Stimulated activated naive CD8-positive, alpha-beta T cell treated with anti-CD3 and anti-CD28 coated beads, Interleukin-15, Interleukin-2, amounts not matched to agents 100 ng/mL and 50 ng/mL, for 24 hours (primary cell): ENCODE measurements at regions not wholly inside any gene's neighbourhood (a gene's known extent, or its start where the extent isn't known, plus 50 kb on each side); places are given as distances from the start of the nearest gene placed in this dataset.
A peak's percentile ranks its signal among the peaks of the same experiment; 100 is the strongest.

Experiments
- H3K27ac Mint-ChIP-seq: one replicate; pipeline ENCODE4 v1.8.0; 2021; ENCODE audit warnings: mild to moderate bottlenecking, mixed read lengths
- H3K27me3 Mint-ChIP-seq: one replicate; pipeline ENCODE4 v1.8.0; 2021; ENCODE audit warnings: mixed read lengths
- H3K36me3 Mint-ChIP-seq: one replicate; pipeline ENCODE4 v1.8.0; 2021; ENCODE audit warnings: low read depth, mixed read lengths
- H3K4me1 Mint-ChIP-seq: one replicate; pipeline ENCODE4 v1.8.0; 2021; ENCODE audit warnings: low read depth, mixed read lengths
- H3K4me3 Mint-ChIP-seq: one replicate; pipeline ENCODE4 v1.8.0; 2021; ENCODE audit warnings: mild to moderate bottlenecking, mixed read lengths
- H3K9me3 Mint-ChIP-seq: one replicate; pipeline ENCODE4 v1.8.0; 2021; ENCODE audit warnings: mixed read lengths

GRCh38 chr13:39894586-39894985 is 239.1 kb downstream of the COG6 start:
- Mint-ChIP-seq H3K4me3 (no peak overlapping the region), H3K27me3 (no peaks in the 10 kb centered on the region), H3K4me1 (peaks cover 25% of the 10 kb centered on the region), H3K36me3 (no peaks in the 10 kb centered on the region), H3K9me3 (no peaks in the 10 kb centered on the region), H3K27ac (no peak overlapping the region)

- H3K27me3 Mint-ChIP-seq: no peaks in the 10 kb centered on the region
- H3K9me3 Mint-ChIP-seq: no peaks in the 10 kb centered on the region
- H3K36me3 Mint-ChIP-seq: no peaks in the 10 kb centered on the region
- no peak overlapping the region for H3K4me3 Mint-ChIP-seq
- peaks cover 25% of the 10 kb centered on the region for H3K4me1 Mint-ChIP-seq
- no peak overlapping the region for H3K27ac Mint-ChIP-seq
These were observed 239.8 kb downstream of the COG6 start for GRCh38 chr13:39895254-39895653.

DNA sequence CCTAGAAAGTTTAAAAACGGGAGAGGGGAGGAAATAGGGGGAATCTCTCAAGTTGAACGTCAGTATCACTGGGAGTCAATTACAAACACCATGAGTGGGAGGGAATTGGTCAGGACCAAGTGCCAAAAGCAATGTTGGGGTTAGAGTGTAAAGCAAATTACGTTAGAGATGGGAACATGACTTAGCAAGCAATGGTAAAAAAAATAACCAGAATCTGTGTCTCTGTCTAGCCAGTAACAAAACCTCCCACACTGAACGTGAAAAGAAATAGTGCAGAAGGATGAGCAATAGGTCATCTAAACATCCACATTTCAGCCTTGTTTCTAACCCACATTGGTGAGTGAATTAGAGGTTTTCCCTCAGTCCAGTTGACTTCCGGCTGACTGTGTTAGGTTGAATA is 242.2 kb downstream of the COG6 start:
- H3K4me1 Mint-ChIP-seq: peaks cover 8% of the 10 kb centered on the region
- H3K27ac Mint-ChIP-seq: peak overlapping the region; percentile 5
- no peak overlapping the region for H3K4me3 Mint-ChIP-seq
- no peaks in the 10 kb centered on the region for H3K27me3 Mint-ChIP-seq
- no peaks in the 10 kb centered on the region for H3K36me3 Mint-ChIP-seq
- H3K9me3 Mint-ChIP-seq: no peaks in the 10 kb centered on the region

DNA sequence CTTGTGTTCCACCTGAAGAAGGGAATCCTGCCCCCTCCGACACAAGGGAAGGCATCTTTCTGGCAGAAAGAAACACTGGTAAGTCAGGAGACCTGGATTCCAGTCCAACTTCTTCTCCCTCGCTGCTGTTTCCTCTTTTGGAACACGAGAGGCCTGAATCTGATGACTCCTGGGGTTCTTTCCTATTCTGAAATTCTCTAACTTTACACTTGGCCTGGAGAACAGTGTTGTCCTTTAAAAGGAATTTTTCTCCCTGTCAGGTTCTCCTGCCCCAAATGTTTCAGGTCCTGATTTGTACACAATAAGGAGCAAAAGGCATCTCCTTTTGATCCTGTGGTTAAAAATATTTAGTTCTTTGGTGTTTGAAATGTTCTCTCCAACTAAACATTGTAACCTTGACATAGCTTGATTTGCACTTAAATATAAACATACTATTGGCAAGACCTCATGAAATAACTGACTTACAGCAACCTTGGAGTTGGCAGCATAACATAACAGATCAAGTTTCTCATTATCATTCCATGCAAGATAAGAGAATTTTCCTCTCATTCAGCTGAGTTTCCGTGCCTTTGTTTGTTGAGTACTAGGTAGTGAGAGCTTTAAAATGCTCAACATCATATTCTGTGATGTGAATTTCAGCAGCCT is 244.8 kb downstream of the COG6 start:
- H3K27ac Mint-ChIP-seq: no peak overlapping the region
- no peaks in the 10 kb centered on the region for H3K36me3 Mint-ChIP-seq
- no peak overlapping the region for H3K4me3 Mint-ChIP-seq
- no peaks in the 10 kb centered on the region for H3K27me3 Mint-ChIP-seq
- H3K9me3 Mint-ChIP-seq: no peaks in the 10 kb centered on the region
- H3K4me1 Mint-ChIP-seq: no peaks in the 10 kb centered on the region

- H3K36me3 Mint-ChIP-seq: no peaks in the 10 kb centered on the region
- no peak overlapping the region for H3K4me3 Mint-ChIP-seq
- no peaks in the 10 kb centered on the region for H3K9me3 Mint-ChIP-seq
- no peak overlapping the region for H3K27ac Mint-ChIP-seq
- H3K27me3 Mint-ChIP-seq: no peaks in the 10 kb centered on the region
- no peaks in the 10 kb centered on the region for H3K4me1 Mint-ChIP-seq
These were observed 249.5 kb downstream of the COG6 start for GRCh38 chr13:39904959-39905358.

DNA sequence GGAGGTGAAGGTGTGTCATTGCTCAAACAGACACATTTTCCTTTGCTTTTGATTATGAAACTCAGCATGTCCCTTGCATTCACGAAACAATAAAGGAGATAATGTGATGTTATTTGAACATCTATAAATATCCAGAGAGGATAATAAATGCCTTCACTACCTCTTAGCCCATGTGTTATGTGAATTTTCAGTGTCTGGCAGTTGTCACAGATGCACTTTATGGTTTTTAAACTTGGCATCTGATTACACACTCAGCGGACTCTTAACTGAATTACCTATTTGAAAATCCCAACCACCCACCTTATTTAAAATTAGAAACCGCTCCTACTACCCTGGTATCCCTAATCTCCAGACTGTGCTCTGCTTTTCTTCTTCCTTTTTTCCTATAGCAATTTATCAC is 254.2 kb downstream of the COG6 start:
- H3K9me3 Mint-ChIP-seq: no peaks in the 10 kb centered on the region
- H3K4me1 Mint-ChIP-seq: peaks cover 20% of the 10 kb centered on the region
- H3K36me3 Mint-ChIP-seq: no peaks in the 10 kb centered on the region
- no peaks in the 10 kb centered on the region for H3K27me3 Mint-ChIP-seq
- no peak overlapping the region for H3K4me3 Mint-ChIP-seq
- H3K27ac Mint-ChIP-seq: no peak overlapping the region

DNA sequence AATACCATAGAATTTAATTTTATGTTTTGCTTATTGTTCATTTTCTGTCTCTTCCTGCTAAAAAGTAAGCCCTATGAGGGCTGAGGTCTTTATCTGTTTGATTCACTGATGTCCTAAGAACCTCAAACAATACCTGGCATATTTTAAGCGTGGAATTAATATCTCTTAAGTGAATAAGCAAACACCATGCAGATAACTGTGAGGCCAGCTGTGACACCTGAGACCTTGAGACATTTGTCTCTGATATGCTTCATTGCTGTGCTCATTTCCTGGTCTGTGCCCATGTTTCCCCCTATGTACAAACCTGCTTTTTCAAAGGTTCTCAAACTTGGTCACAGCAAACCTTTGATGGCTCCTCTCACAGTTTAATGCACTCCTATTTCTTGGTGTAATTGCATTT is 254.6 kb downstream of the COG6 start:
- H3K4me1 Mint-ChIP-seq: peaks cover 20% of the 10 kb centered on the region
- H3K36me3 Mint-ChIP-seq: no peaks in the 10 kb centered on the region
- no peak overlapping the region for H3K27ac Mint-ChIP-seq
- H3K9me3 Mint-ChIP-seq: no peaks in the 10 kb centered on the region
- H3K27me3 Mint-ChIP-seq: no peaks in the 10 kb centered on the region
- H3K4me3 Mint-ChIP-seq: no peak overlapping the region

- Mint-ChIP-seq H3K27me3 (no peaks in the 10 kb centered on the region), H3K36me3 (no peaks in the 10 kb centered on the region), H3K27ac (peak overlapping the region; percentile 19), H3K4me1 (peaks cover 20% of the 10 kb centered on the region), H3K9me3 (no peaks in the 10 kb centered on the region), H3K4me3 (no peak overlapping the region)
These were observed 255.4 kb downstream of the COG6 start for GRCh38 chr13:39910833-39911232.

DNA sequence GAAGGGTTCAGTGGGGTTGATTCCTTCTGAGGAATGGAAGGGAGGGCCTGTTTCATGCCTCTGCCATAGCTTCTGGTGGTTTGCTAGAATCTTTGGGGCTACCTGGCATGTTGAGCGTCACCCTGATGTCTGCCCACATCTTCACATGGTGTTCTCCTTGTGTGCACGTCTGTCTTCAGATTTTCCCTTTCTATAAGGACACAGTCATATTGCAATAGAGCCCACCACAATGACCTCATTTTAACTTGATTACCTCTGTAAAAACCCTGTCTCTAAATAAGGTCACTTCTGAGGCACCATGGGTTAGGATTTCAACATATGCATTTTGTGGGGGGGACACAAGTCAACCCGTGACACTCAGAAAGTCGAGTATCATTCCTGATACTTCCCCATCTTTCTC is 257.9 kb downstream of the COG6 start:
- Mint-ChIP-seq H3K4me1 (peaks cover 21% of the 10 kb centered on the region), H3K9me3 (no peaks in the 10 kb centered on the region), H3K27me3 (no peaks in the 10 kb centered on the region), H3K4me3 (no peak overlapping the region), H3K27ac (no peak overlapping the region), H3K36me3 (no peaks in the 10 kb centered on the region)

DNA sequence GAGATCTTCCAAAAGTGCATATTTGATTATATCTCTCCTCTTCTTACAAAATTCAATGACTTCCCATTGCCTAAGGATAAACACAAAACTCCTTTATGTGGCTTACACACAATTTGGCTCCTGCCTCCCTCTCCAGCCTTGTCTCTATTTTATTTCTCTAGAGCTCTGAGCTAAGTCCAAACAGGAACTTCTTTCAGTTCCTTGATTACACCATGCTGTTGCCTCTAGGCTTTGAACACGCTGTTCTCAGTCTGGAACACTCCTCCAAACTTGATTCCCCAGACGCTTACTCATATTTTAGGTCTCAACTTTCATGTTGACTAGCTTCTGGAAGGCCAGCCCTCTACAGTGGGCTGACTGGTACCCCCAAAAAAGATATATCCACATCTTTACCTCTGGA is 258.5 kb downstream of the COG6 start:
- H3K27ac Mint-ChIP-seq: no peak overlapping the region
- no peaks in the 10 kb centered on the region for H3K36me3 Mint-ChIP-seq
- no peaks in the 10 kb centered on the region for H3K9me3 Mint-ChIP-seq
- no peak overlapping the region for H3K4me3 Mint-ChIP-seq
- H3K27me3 Mint-ChIP-seq: no peaks in the 10 kb centered on the region
- peaks cover 27% of the 10 kb centered on the region for H3K4me1 Mint-ChIP-seq

DNA sequence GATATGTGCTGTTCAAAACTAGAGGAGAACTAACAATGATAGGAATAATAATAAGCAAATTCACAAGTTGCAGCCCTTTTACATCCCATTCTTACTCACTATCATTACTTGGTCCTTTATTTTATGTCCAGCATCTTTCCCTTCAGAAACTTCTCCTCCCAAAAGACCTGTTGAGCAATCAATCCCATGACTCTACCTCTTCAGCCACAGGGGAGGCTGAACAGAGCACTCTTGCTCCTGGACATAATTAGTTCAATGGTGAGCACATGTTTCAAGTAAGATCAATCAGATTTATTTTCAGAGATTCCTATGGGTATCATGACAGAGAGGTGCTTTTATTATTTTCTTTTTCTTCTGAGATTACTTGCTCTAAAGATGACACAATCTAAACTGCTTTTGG is 260.0 kb downstream of the COG6 start:
- Mint-ChIP-seq H3K4me1 (peaks cover 32% of the 10 kb centered on the region), H3K27me3 (no peaks in the 10 kb centered on the region), H3K36me3 (no peaks in the 10 kb centered on the region), H3K4me3 (no peak overlapping the region), H3K27ac (no peak overlapping the region), H3K9me3 (no peaks in the 10 kb centered on the region)

- Mint-ChIP-seq H3K4me1 (peaks cover 23% of the 10 kb centered on the region), H3K9me3 (no peaks in the 10 kb centered on the region), H3K27me3 (peaks cover 4% of the 10 kb centered on the region)
These were observed 260.9 kb downstream of the COG6 start for GRCh38 chr13:39916330-39916729.

DNA sequence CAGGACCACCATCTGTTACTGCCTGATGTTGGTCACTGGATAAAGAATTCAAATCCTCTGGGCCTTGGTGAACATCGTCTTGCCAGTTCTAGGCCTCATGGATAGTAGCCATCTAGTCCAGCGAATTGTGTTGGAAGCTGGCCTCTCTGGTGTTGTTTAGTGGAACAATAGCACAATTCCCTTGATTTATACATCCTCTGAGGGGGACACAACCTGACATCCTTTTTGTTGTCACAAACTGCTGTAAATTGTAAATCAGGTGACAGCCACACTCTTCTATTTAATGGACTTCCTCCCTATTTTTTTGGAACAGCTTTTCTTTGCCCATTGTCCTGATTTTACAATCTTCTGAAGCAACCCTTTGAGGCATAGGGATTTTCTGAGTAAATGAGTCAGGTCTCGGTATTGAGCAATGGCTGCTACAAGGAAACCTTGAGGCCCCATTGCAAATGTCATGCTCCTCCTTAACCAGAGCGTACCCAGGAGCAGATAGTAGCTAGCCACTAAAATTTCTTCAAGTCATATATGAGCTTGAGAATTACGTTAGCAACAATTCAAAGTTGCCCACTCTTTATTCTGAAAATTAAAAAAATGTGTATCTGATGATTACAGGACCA is 263.3 kb downstream of the COG6 start:
- Mint-ChIP-seq H3K27ac (no peak overlapping the region), H3K9me3 (peaks cover 3% of the 10 kb centered on the region), H3K4me1 (peaks cover 17% of the 10 kb centered on the region), H3K27me3 (peaks cover 4% of the 10 kb centered on the region), H3K36me3 (no peaks in the 10 kb centered on the region), H3K4me3 (no peak overlapping the region)

More at GRCh38 chr13:39916330-39916729, 260.9 kb downstream of the COG6 start:
- Mint-ChIP-seq H3K27ac (no peak overlapping the region), H3K4me3 (no peak overlapping the region), H3K36me3 (no peaks in the 10 kb centered on the region)

- Mint-ChIP-seq H3K4me3 (no peak overlapping the region), H3K27ac (no peak overlapping the region), H3K27me3 (peaks cover 8% of the 10 kb centered on the region), H3K36me3 (peaks cover 4% of the 10 kb centered on the region), H3K4me1 (peaks cover 15% of the 10 kb centered on the region), H3K9me3 (peaks cover 17% of the 10 kb centered on the region)
These were observed 265.2 kb downstream of the COG6 start for GRCh38 chr13:39920613-39921012.

DNA sequence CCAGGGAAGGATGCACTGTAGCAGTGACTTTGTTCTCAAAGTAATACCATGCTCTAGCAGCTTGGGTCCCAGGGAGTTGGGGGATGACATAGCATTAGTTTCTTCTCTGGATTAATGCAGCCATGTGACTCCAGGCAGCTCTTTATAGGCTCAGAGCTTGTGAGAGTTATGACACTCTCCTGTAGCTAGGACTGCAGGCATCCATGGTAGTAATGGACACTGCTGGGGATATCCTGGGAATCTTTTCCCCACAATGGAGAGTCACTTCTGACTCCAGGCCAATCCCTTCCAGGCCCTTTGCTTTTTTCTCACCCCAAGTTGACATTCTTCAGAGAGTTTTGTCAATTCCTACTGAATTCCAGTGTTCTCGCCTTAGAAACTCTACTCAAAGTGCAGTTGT is 270.9 kb downstream of the COG6 start:
- H3K4me1 Mint-ChIP-seq: peaks cover 17% of the 10 kb centered on the region
- no peak overlapping the region for H3K27ac Mint-ChIP-seq
- H3K4me3 Mint-ChIP-seq: no peak overlapping the region
- peaks cover 15% of the 10 kb centered on the region for H3K27me3 Mint-ChIP-seq
- H3K9me3 Mint-ChIP-seq: peaks cover 25% of the 10 kb centered on the region
- peaks cover 7% of the 10 kb centered on the region for H3K36me3 Mint-ChIP-seq

GRCh38 chr13:39928261-39928660 is 272.8 kb downstream of the COG6 start:
- Mint-ChIP-seq H3K27ac (no peak overlapping the region), H3K27me3 (peaks cover 15% of the 10 kb centered on the region), H3K4me3 (no peak overlapping the region), H3K36me3 (peaks cover 7% of the 10 kb centered on the region), H3K4me1 (peaks cover 18% of the 10 kb centered on the region), H3K9me3 (peaks cover 22% of the 10 kb centered on the region)
